AG09319 (cell line): ENCODE measurements at regions not wholly inside any gene's neighbourhood (a gene's known extent, or its start where the extent isn't known, plus 50 kb on each side); places are given as distances from the start of the nearest gene placed in this dataset.
A peak's percentile ranks its signal among the peaks of the same experiment; 100 is the strongest.

Source experiments
- DNase-seq: peaks from one replicate; pipeline ENCODE4 v3.0.0-alpha.2; 2010; ENCODE audit warnings: low read depth; ENCODE audit errors: extremely low read depth
- TF ChIP-seq, protein P1 (sequence below): IDR thresholded peaks from 2 replicates; pipeline ENCODE4 v1.5.1; 2011; ENCODE audit warnings: low read depth, mild to moderate bottlenecking, inconsistent platforms, low read length, moderate library complexity

- TF ChIP-seq, protein P1, sequence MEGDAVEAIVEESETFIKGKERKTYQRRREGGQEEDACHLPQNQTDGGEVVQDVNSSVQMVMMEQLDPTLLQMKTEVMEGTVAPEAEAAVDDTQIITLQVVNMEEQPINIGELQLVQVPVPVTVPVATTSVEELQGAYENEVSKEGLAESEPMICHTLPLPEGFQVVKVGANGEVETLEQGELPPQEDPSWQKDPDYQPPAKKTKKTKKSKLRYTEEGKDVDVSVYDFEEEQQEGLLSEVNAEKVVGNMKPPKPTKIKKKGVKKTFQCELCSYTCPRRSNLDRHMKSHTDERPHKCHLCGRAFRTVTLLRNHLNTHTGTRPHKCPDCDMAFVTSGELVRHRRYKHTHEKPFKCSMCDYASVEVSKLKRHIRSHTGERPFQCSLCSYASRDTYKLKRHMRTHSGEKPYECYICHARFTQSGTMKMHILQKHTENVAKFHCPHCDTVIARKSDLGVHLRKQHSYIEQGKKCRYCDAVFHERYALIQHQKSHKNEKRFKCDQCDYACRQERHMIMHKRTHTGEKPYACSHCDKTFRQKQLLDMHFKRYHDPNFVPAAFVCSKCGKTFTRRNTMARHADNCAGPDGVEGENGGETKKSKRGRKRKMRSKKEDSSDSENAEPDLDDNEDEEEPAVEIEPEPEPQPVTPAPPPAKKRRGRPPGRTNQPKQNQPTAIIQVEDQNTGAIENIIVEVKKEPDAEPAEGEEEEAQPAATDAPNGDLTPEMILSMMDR: no peak
- DNase-seq: no peak
Measured at GRCh38 chr6:19454721-19455392, 382.3 kb upstream of the ID4 start.

GRCh38 chr6:19463250-19463649 lies 373.9 kb upstream of the ID4 start:
- TF ChIP-seq, protein P1: no peak
- DNase-seq: no peak

- DNase-seq: no peak
- TF ChIP-seq, protein P1: no peak
Measured at GRCh38 chr6:19463925-19464324, 373.2 kb upstream of the ID4 start.

DNA sequence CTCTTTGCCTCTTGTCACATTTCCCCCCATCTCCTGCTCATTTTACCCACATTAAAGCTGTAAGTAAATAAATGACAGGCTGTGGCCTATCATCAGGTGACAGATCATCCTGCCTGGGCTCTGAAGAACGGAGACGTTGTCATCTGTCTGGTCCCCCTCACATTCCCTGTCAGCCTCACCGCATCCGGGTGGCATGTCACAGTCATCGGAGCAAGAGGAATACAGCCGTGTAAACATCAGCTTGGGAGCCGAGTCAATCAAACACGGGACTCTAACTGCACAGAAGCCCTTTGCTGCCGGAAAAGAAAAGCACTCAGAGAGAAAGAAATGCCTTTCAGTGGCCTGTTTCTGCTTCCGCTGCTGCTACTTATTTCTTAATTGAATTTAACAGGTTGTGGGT lies 371.9 kb upstream of the ID4 start:
- no peak for DNase-seq
- TF ChIP-seq, protein P1: no peak

DNA sequence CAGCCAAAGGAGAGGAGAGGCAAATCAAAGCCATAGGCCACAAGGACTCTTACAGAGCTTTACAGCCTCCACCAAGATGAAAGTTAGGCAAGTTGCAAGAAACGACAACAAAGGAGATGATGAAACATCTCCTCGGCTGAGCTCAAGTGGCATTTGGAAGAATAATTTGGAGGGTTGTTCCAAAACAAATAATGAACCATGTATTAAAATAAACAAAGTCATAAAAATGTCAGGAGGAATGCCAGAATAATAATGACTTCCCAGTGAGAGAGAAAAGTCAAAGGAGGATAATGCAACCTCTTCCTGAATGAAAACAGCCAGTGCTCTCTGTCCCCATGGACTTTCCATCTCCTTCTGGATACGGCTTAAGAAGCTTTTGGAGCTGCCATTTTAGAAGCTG lies 371.4 kb upstream of the ID4 start:
- TF ChIP-seq, protein P1: no peak

GRCh38 chr6:19470333-19470732 lies 366.8 kb upstream of the ID4 start:
- TF ChIP-seq, protein P1: no peak
- DNase-seq: no peak

More for the DNA sequence above, 371.4 kb upstream of the ID4 start:
- DNase-seq: peak; percentile 73

- DNase-seq: peak; percentile 86
Measured at GRCh38 chr6:19472153-19472552, 365.0 kb upstream of the ID4 start.

More at GRCh38 chr6:19472153-19472552, 365.0 kb upstream of the ID4 start:
- TF ChIP-seq, protein P1: no peak
